Immature natural killer cell (primary cell): ENCODE measurements at regions not wholly inside any gene's neighbourhood (a gene's known extent, or its start where the extent isn't known, plus 50 kb on each side); places are given as distances from the start of the nearest gene placed in this dataset.
"Not testable (repeated sequence)": the region's sequence is repeated elsewhere in the genome, so short reads cannot be mapped to it uniquely, and the experiment has no call there.

ENCODE experiments used
- DNase-seq, 3 donors: peaks; one replicate each; pipeline ENCODE4 v3.0.0; 2022; ENCODE audit warnings: mixed read lengths in 1 of 3
- H3K27ac Mint-ChIP-seq, 6 donors: one replicate each; pipeline ENCODE4 v1.8.0; 2020; ENCODE audit warnings: mixed read lengths in 6 of 6, mild to moderate bottlenecking in 5 of 6, inconsistent platforms in 4 of 6, moderate library complexity in 3 of 6
- H3K27me3 Mint-ChIP-seq, 3 donors: one replicate each; pipeline ENCODE4 v1.8.0; 2020 to 2021; ENCODE audit warnings: low read depth in 3 of 3, mild to moderate bottlenecking in 3 of 3, mixed read lengths in 3 of 3, moderate library complexity in 3 of 3, inconsistent platforms in 1 of 3
- H3K36me3 Mint-ChIP-seq, 3 donors: one replicate each; pipeline ENCODE4 v1.8.0; 2020; ENCODE audit warnings: mixed read lengths in 3 of 3, inconsistent platforms in 2 of 3, mild to moderate bottlenecking in 2 of 3
- H3K4me1 Mint-ChIP-seq, 2 donors: one replicate each; pipeline ENCODE4 v1.8.0; 2020; ENCODE audit warnings: inconsistent platforms in 2 of 2, mild to moderate bottlenecking in 2 of 2, mixed read lengths in 2 of 2, moderate library complexity in 1 of 2
- H3K4me3 Mint-ChIP-seq, 5 donors: one replicate each; pipeline ENCODE4 v1.8.0; 2020; ENCODE audit warnings: mild to moderate bottlenecking in 5 of 5, mixed read lengths in 5 of 5, inconsistent platforms in 3 of 5, moderate library complexity in 3 of 5
- H3K9me3 Mint-ChIP-seq, 6 donors: one replicate each; pipeline ENCODE4 v1.8.0; 2020; ENCODE audit warnings: mild to moderate bottlenecking in 6 of 6, mixed read lengths in 6 of 6, inconsistent platforms in 4 of 6, moderate library complexity in 3 of 6

- H3K9me3 Mint-ChIP-seq = peaks cover 0 to 14% (median 5%) of the 10 kb centered on the region in 6 donors
- H3K27me3 Mint-ChIP-seq = peaks cover 0 to 2% (median 0%) of the 10 kb centered on the region in 3 donors
These were observed 264.5 kb downstream of the KCTD12 start for GRCh38 chr13:76621705-76622104.

GRCh38 chr13:76620036-76620435 is 266.2 kb downstream of the KCTD12 start:
- DNase-seq = no peak
- H3K4me3 Mint-ChIP-seq = no peak overlapping the region
- H3K36me3 Mint-ChIP-seq = no peaks in the 10 kb centered on the region
- no peak overlapping the region for H3K27ac Mint-ChIP-seq
- H3K4me1 Mint-ChIP-seq = no peaks in the 10 kb centered on the region
- peaks cover 0 to 2% (median 0%) of the 10 kb centered on the region in 3 donors for H3K27me3 Mint-ChIP-seq
- H3K9me3 Mint-ChIP-seq = peaks cover 0 to 14% (median 5%) of the 10 kb centered on the region in 6 donors

More at GRCh38 chr13:76621705-76622104, 264.5 kb downstream of the KCTD12 start:
- DNase-seq = no peak
- Mint-ChIP-seq H3K4me1 (no peaks in the 10 kb centered on the region), H3K36me3 (no peaks in the 10 kb centered on the region), H3K27ac (no peak overlapping the region), H3K4me3 (no peak overlapping the region)

- Mint-ChIP-seq H3K4me3 (no peak overlapping the region), H3K27me3 (peaks cover 0 to 2% (median 0%) of the 10 kb centered on the region in 3 donors), H3K27ac (no peak overlapping the region), H3K36me3 (no peaks in the 10 kb centered on the region), H3K4me1 (no peaks in the 10 kb centered on the region), H3K9me3 (peaks cover 0 to 14% (median 5%) of the 10 kb centered on the region in 6 donors)
- DNase-seq = no peak
These were observed 266.6 kb downstream of the KCTD12 start for GRCh38 chr13:76619631-76620030.

GRCh38 chr13:76610819-76611415 is 275.3 kb downstream of the KCTD12 start:
- Mint-ChIP-seq H3K4me1 (no peaks in the 10 kb centered on the region), H3K27ac (no peak overlapping the region), H3K36me3 (no peaks in the 10 kb centered on the region), H3K27me3 (no peaks in the 10 kb centered on the region), H3K9me3 (peaks cover 0 to 6% (median 2%) of the 10 kb centered on the region in 6 donors), H3K4me3 (no peak overlapping the region)
- no peak for DNase-seq

GRCh38 chr13:76609643-76610042 is 276.6 kb downstream of the KCTD12 start:
- Mint-ChIP-seq H3K4me1 (no peaks in the 10 kb centered on the region), H3K27ac (no peak overlapping the region), H3K9me3 (peaks cover 0 to 6% (median 2%) of the 10 kb centered on the region in 6 donors), H3K36me3 (no peaks in the 10 kb centered on the region), H3K27me3 (no peaks in the 10 kb centered on the region), H3K4me3 (no peak overlapping the region)
- no peak for DNase-seq

GRCh38 chr13:76607866-76608265 is 278.3 kb downstream of the KCTD12 start:
- H3K27me3 Mint-ChIP-seq = peaks cover 0 to 3% (median 0%) of the 10 kb centered on the region in 3 donors
- no peak for DNase-seq
- H3K36me3 Mint-ChIP-seq = no peaks in the 10 kb centered on the region
- H3K4me3 Mint-ChIP-seq = no peak overlapping the region
- H3K4me1 Mint-ChIP-seq = no peaks in the 10 kb centered on the region
- no peak overlapping the region for H3K27ac Mint-ChIP-seq
- H3K9me3 Mint-ChIP-seq = peaks cover 0 to 6% (median 4%) of the 10 kb centered on the region in 6 donors

GRCh38 chr13:76600081-76600480 is 286.1 kb downstream of the KCTD12 start:
- peaks cover 0 to 6% (median 0%) of the 10 kb centered on the region in 6 donors for H3K9me3 Mint-ChIP-seq
- DNase-seq = no peak
- H3K4me1 Mint-ChIP-seq = no peaks in the 10 kb centered on the region
- H3K27ac Mint-ChIP-seq = no peak overlapping the region
- H3K4me3 Mint-ChIP-seq = no peak overlapping the region
- no peaks in the 10 kb centered on the region for H3K36me3 Mint-ChIP-seq
- H3K27me3 Mint-ChIP-seq = peaks cover 0 to 3% (median 0%) of the 10 kb centered on the region in 3 donors

- Mint-ChIP-seq H3K27me3 (no peaks in the 10 kb centered on the region), H3K36me3 (no peaks in the 10 kb centered on the region), H3K9me3 (peaks cover 0 to 2% (median 0%) of the 10 kb centered on the region in 6 donors), H3K4me3 (no peak overlapping the region), H3K27ac (no peak overlapping the region), H3K4me1 (no peaks in the 10 kb centered on the region)
- no peak for DNase-seq
These were observed 288.3 kb downstream of the KCTD12 start for GRCh38 chr13:76597868-76598267.

- Mint-ChIP-seq H3K4me3 (no peak overlapping the region), H3K4me1 (no peaks in the 10 kb centered on the region)
These were observed 290.0 kb downstream of the KCTD12 start for GRCh38 chr13:76596216-76596615.

GRCh38 chr13:76594435-76594834 is 291.8 kb downstream of the KCTD12 start:
- Mint-ChIP-seq H3K9me3 (peaks cover 0 to 2% (median 0%) of the 10 kb centered on the region in 6 donors), H3K36me3 (no peaks in the 10 kb centered on the region), H3K27me3 (no peaks in the 10 kb centered on the region), H3K27ac (no peak overlapping the region), H3K4me3 (no peak overlapping the region), H3K4me1 (no peaks in the 10 kb centered on the region)
- DNase-seq = no peak

More at GRCh38 chr13:76596216-76596615, 290.0 kb downstream of the KCTD12 start:
- Mint-ChIP-seq H3K36me3 (no peaks in the 10 kb centered on the region), H3K27me3 (no peaks in the 10 kb centered on the region), H3K27ac (no peak overlapping the region), H3K9me3 (peaks cover 0 to 2% (median 0%) of the 10 kb centered on the region in 6 donors)
- no peak for DNase-seq

GRCh38 chr13:76586842-76587241 is 299.4 kb downstream of the KCTD12 start:
- Mint-ChIP-seq H3K27ac (no peak overlapping the region), H3K4me1 (no peaks in the 10 kb centered on the region), H3K9me3 (peaks cover 0 to 8% (median 0%) of the 10 kb centered on the region in 6 donors), H3K4me3 (no peak overlapping the region), H3K27me3 (peaks cover 0 to 10% (median 0%) of the 10 kb centered on the region in 3 donors), H3K36me3 (no peaks in the 10 kb centered on the region)
- no peak for DNase-seq

GRCh38 chr13:76579701-76580100 is 306.5 kb downstream of the KCTD12 start:
- Mint-ChIP-seq H3K27ac (no peak overlapping the region), H3K9me3 (peaks cover 8 to 32% (median 20%) of the 10 kb centered on the region in 6 donors), H3K27me3 (peaks cover 0 to 2% (median 0%) of the 10 kb centered on the region in 3 donors), H3K4me1 (no peaks in the 10 kb centered on the region), H3K36me3 (no peaks in the 10 kb centered on the region), H3K4me3 (no peak overlapping the region)
- DNase-seq = no peak

GRCh38 chr13:76575634-76576033 is 310.6 kb downstream of the KCTD12 start:
- not testable (repeated sequence) for H3K4me1 Mint-ChIP-seq, H3K27ac Mint-ChIP-seq, DNase-seq, H3K27me3 Mint-ChIP-seq, H3K36me3 Mint-ChIP-seq, H3K4me3 Mint-ChIP-seq
- peaks cover 3 to 44% (median 23%) of the 10 kb centered on the region in 6 donors for H3K9me3 Mint-ChIP-seq

- H3K27ac Mint-ChIP-seq = no peak overlapping the region
- H3K36me3 Mint-ChIP-seq = no peaks in the 10 kb centered on the region
- no peak overlapping the region for H3K4me3 Mint-ChIP-seq
- DNase-seq = no peak
- H3K9me3 Mint-ChIP-seq = peaks cover 0 to 20% (median 5%) of the 10 kb centered on the region in 6 donors
- H3K27me3 Mint-ChIP-seq = no peaks in the 10 kb centered on the region
- no peaks in the 10 kb centered on the region for H3K4me1 Mint-ChIP-seq
These were observed 315.7 kb downstream of the KCTD12 start for GRCh38 chr13:76570510-76570971.

- peaks cover 0 to 10% of the 10 kb centered on the region in 2 donors for H3K4me1 Mint-ChIP-seq
- no peak overlapping the region for H3K4me3 Mint-ChIP-seq
- peaks cover 0 to 2% (median 0%) of the 10 kb centered on the region in 6 donors for H3K9me3 Mint-ChIP-seq
- no peak overlapping the region for H3K27ac Mint-ChIP-seq
- no peaks in the 10 kb centered on the region for H3K36me3 Mint-ChIP-seq
- no peaks in the 10 kb centered on the region for H3K27me3 Mint-ChIP-seq
- no peak for DNase-seq
These were observed 329.6 kb downstream of the KCTD12 start for GRCh38 chr13:76556627-76557026.
